Pulmonary artery endothelial cell (primary cell): ENCODE measurements at regions not wholly inside any gene's neighbourhood (a gene's known extent, or its start where the extent isn't known, plus 50 kb on each side); places are given as distances from the start of the nearest gene placed in this dataset.
"Not testable (repeated sequence)": the region's sequence is repeated elsewhere in the genome, so short reads cannot be mapped to it uniquely, and the experiment has no call there.

Experiments used
- DNase-seq: peaks from one replicate; pipeline ENCODE4 v3.0.0-alpha.2; 2011; ENCODE audit warnings: low read depth, low spot score

- DNase-seq, result peak; percentile 40
These were observed 133.3 kb downstream of the TBC1D2B start for GRCh38 chr15:77944002-77944867.

GRCh38 chr15:77942611-77943211 is 134.8 kb downstream of the TBC1D2B start:
- DNase-seq, result no peak

- DNase-seq, result not testable (repeated sequence)
These were observed 136.3 kb downstream of the TBC1D2B start for GRCh38 chr15:77941090-77941827.

- no peak for DNase-seq
These were observed 137.0 kb downstream of the TBC1D2B start for GRCh38 chr15:77940381-77940947.

GRCh38 chr15:77939851-77940250 is 137.7 kb downstream of the TBC1D2B start:
- no peak for DNase-seq

- not testable (repeated sequence) for DNase-seq
These were observed 138.5 kb downstream of the TBC1D2B start for GRCh38 chr15:77939026-77939425.

- DNase-seq, result not testable (repeated sequence)
These were observed 139.0 kb downstream of the TBC1D2B start for GRCh38 chr15:77938546-77938945.

- not testable (repeated sequence) for DNase-seq
These were observed 140.9 kb downstream of the TBC1D2B start for GRCh38 chr15:77936567-77936966.

- DNase-seq, result not testable (repeated sequence)
These were observed 143.0 kb downstream of the TBC1D2B start for GRCh38 chr15:77934516-77934915.

- DNase-seq, result not testable (repeated sequence)
These were observed 146.6 kb downstream of the TBC1D2B start for GRCh38 chr15:77930907-77931306.

GRCh38 chr15:77930490-77930889 is 147.0 kb downstream of the TBC1D2B start:
- not testable (repeated sequence) for DNase-seq

- not testable (repeated sequence) for DNase-seq
These were observed 150.7 kb downstream of the TBC1D2B start for GRCh38 chr15:77926789-77927188.

- not testable (repeated sequence) for DNase-seq
These were observed 151.2 kb downstream of the TBC1D2B start for GRCh38 chr15:77926296-77926695.

- DNase-seq, result not testable (repeated sequence)
These were observed 152.4 kb downstream of the TBC1D2B start for GRCh38 chr15:77925101-77925500.

- DNase-seq, result no peak
These were observed 155.8 kb downstream of the TBC1D2B start for GRCh38 chr15:77921664-77922063.

- not testable (repeated sequence) for DNase-seq
These were observed 160.4 kb downstream of the TBC1D2B start for GRCh38 chr15:77916966-77917635.

- not testable (repeated sequence) for DNase-seq
These were observed 161.6 kb downstream of the TBC1D2B start for GRCh38 chr15:77915961-77916330.

GRCh38 chr15:77915261-77915960 is 162.1 kb downstream of the TBC1D2B start:
- DNase-seq, result no peak

GRCh38 chr15:77914531-77914930 is 163.0 kb downstream of the TBC1D2B start:
- not testable (repeated sequence) for DNase-seq
